Stimulated activated CD4-positive, alpha-beta T cell treated with anti-CD3 and anti-CD28 coated beads, Interleukin-12 subunit alpha, Interleukin-12 subunit beta, amount 100 ng/mL, for 48 hours (primary cell): ENCODE measurements at regions not wholly inside any gene's neighbourhood (a gene's known extent, or its start where the extent isn't known, plus 50 kb on each side); places are given as distances from the start of the nearest gene placed in this dataset.
"Not testable (repeated sequence)": the region's sequence is repeated elsewhere in the genome, so short reads cannot be mapped to it uniquely, and the experiment has no call there.

Experiments
- DNase-seq, 3 donors: peaks; one replicate each; pipeline ENCODE4 v3.0.0-alpha.2; 2020; ENCODE audit warnings: low read depth in 2 of 3, low spot score in 1 of 3

DNA sequence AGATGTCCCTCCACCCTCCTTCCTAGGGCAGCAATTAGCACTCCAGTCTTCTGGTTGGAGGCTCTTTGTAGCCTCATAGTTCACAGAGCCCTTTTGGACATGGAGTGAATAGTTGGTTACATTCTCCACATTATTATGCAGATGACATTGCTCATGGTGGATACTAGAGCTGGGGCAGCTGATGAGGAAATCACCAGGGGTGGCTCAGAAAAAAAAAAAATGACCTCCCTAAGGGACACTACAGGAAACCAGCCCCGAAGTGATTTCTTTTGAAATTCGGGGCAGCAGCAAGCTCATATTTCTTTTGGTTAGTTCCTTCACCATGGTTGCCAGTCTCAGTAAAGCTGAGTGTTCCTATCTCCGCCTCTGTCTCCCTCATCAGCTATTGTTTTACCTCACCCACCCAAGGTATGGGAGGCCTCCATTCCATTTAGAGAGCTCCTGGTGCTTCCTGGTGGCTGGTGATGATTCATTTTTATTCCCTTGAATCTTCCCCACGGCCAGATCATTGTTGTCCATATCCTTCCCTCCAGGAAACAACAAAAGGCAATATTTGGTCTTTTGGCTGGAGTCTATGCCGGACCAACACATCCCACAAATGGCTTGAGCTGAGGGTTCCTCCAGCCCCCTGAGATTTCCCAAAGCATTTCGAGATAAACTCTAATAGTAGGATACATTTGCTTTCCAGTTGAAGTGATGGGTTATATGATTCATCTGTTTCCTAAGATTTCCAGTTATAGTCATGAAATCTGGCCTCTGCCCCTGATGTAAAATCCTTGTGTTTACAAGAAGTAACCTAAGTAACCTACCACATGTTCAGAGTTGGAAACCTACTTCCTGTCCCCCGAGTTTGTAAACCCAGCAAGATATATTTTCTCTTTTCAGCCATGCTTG, 56.2 kb upstream of the NID2 start:
- no peak for DNase-seq

DNA sequence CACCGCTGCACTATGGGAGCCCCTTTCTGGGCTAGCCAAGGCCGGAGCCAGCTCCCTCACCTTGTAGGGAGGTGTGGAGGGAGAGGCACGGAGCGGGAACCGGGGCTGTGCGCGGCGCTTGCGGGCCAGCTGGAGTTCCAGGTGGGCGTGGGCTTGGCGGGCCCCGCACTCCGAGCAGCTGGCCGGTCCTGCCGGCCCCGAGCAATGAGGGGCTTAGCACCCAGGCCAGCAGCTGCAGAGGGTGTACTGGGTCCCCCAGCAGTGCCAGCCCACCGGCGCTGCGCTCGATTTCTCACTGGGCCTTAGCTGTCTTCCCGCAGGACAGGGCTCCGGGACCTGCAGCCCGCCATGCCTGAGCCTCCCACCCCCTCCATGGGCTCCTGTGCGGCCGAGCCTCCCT, 53.3 kb upstream of the NID2 start:
- DNase-seq, result not testable (repeated sequence)

DNA sequence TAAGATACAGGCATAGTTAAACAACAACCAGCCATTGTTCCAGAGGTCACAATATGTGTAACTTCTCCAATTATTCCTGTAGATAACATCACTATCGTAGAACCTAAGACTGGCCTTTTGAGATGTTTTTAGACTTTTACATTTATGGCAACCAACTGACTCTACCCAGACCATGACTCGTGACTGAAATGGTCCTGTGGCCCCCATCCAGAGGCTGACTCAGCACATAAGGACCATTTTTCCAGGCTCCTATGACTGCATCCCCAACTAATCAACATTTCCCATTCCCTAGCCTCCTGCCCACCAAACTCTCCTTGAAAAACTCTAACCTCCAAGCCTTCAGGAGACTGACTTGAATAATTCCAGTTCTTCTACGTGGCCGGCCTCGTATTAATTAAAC, 52.6 kb upstream of the NID2 start:
- DNase-seq, result no peak

DNA sequence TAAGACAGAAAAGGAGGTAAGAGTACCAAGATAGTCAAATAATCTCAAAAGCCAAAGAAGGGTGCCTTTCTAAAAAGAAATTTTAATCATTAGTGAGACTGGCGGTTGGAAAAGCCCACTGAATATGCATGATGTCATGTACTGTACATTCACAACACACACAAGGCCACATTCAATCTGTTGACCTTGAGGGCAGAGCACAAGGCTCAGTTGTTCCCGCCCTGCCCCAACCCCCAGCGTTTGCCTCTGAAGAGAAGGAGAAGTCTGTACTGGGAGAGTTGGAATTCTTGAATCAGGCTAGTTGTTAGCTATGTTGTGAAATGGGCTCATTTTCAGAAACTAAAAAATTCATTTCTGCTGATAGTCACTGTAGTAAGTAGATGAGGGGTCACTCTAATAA, 50.2 kb upstream of the NID2 start:
- no peak for DNase-seq
